Ishikawa (cell line): ENCODE measurements at regions not wholly inside any gene's neighbourhood (a gene's known extent, or its start where the extent isn't known, plus 50 kb on each side); places are given as distances from the start of the nearest gene placed in this dataset.

Experiments used
- CEBPB ChIP-seq: IDR thresholded peaks from 2 replicates; pipeline ENCODE4 v1.6.1; 2012
- EGR1 ChIP-seq: IDR thresholded peaks from 2 replicates; pipeline ENCODE4 v1.6.1; 2012
- EP300 ChIP-seq: IDR thresholded peaks from 2 replicates; pipeline ENCODE4 v1.6.1; 2012; ENCODE audit warnings: borderline replicate concordance
- FOXM1 ChIP-seq: IDR thresholded peaks from 2 replicates; pipeline ENCODE4 v1.6.1; 2012; ENCODE audit warnings: low read depth, borderline replicate concordance
- MAX ChIP-seq: IDR thresholded peaks from 2 replicates; pipeline ENCODE4 v1.6.1; 2012
- NFIC ChIP-seq: IDR thresholded peaks from 2 replicates; pipeline ENCODE4 v1.6.1; 2012
- RAD21 ChIP-seq: IDR thresholded peaks from 2 replicates; pipeline ENCODE4 v1.6.1; 2012; ENCODE audit warnings: low read depth
- TAF1 ChIP-seq: IDR thresholded peaks from 2 replicates; pipeline ENCODE4 v1.6.1; 2012; ENCODE audit warnings: low read depth, mild to moderate bottlenecking
- TCF12 ChIP-seq: IDR thresholded peaks from 2 replicates; pipeline ENCODE4 v1.6.1; 2012; ENCODE audit warnings: low read depth
- TEAD4 ChIP-seq: IDR thresholded peaks from 2 replicates; pipeline ENCODE4 v1.6.1; 2012
- YY1 ChIP-seq: IDR thresholded peaks from 2 replicates; pipeline ENCODE4 v1.6.1; 2012; ENCODE audit warnings: low read depth
- ZBTB7A ChIP-seq: IDR thresholded peaks from 2 replicates; pipeline ENCODE4 v1.6.1; 2012; ENCODE audit warnings: low read depth
- TF ChIP-seq, protein P1 (sequence below): IDR thresholded peaks from 2 replicates; pipeline ENCODE4 v1.6.1; 2012; ENCODE audit warnings: low read depth, mild to moderate bottlenecking
- TF ChIP-seq, protein P2 (sequence below): IDR thresholded peaks from 2 replicates; pipeline ENCODE4 v1.6.1; 2012

DNA sequence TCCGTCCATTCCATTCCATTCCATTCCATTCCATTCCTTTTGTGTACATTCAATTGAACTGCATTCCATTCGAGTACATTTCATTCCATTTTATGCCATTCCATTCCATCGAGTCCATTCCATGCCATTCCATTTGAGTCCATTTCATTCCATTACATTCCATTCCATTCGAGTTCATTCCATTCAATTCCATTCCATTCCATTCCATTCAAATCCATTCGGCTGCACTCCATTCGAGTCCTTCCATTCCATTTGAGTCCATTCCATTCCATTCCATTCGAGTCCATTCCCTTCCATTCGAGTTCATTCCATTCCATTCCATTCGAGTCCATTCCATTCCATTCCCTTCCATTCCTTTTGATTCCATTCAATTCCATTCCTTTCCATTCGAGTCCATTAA, 4800.6 kb upstream of the OR11H1 start:
- TF ChIP-seq MAX (no peak), EP300 (no peak), YY1 (no peak), TEAD4 (no peak), EGR1 (no peak), RAD21 (no peak), CEBPB (no peak), NFIC (no peak), TAF1 (no peak), FOXM1 (no peak), TCF12 (no peak), ZBTB7A (no peak)
- TF ChIP-seq, protein P1, sequence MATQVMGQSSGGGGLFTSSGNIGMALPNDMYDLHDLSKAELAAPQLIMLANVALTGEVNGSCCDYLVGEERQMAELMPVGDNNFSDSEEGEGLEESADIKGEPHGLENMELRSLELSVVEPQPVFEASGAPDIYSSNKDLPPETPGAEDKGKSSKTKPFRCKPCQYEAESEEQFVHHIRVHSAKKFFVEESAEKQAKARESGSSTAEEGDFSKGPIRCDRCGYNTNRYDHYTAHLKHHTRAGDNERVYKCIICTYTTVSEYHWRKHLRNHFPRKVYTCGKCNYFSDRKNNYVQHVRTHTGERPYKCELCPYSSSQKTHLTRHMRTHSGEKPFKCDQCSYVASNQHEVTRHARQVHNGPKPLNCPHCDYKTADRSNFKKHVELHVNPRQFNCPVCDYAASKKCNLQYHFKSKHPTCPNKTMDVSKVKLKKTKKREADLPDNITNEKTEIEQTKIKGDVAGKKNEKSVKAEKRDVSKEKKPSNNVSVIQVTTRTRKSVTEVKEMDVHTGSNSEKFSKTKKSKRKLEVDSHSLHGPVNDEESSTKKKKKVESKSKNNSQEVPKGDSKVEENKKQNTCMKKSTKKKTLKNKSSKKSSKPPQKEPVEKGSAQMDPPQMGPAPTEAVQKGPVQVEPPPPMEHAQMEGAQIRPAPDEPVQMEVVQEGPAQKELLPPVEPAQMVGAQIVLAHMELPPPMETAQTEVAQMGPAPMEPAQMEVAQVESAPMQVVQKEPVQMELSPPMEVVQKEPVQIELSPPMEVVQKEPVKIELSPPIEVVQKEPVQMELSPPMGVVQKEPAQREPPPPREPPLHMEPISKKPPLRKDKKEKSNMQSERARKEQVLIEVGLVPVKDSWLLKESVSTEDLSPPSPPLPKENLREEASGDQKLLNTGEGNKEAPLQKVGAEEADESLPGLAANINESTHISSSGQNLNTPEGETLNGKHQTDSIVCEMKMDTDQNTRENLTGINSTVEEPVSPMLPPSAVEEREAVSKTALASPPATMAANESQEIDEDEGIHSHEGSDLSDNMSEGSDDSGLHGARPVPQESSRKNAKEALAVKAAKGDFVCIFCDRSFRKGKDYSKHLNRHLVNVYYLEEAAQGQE: no peak
- TF ChIP-seq, protein P2, sequence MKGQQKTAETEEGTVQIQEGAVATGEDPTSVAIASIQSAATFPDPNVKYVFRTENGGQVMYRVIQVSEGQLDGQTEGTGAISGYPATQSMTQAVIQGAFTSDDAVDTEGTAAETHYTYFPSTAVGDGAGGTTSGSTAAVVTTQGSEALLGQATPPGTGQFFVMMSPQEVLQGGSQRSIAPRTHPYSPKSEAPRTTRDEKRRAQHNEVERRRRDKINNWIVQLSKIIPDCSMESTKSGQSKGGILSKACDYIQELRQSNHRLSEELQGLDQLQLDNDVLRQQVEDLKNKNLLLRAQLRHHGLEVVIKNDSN: no peak
